HG02852 (cell line): ENCODE measurements at regions not wholly inside any gene's neighbourhood (a gene's known extent, or its start where the extent isn't known, plus 50 kb on each side); places are given as distances from the start of the nearest gene placed in this dataset.
"Not testable (repeated sequence)": the region's sequence is repeated elsewhere in the genome, so short reads cannot be mapped to it uniquely, and the experiment has no call there.

Experiments
- ATAC-seq: cut with Tn5 transposase; IDR thresholded peaks from one replicate; pipeline ENCODE4 v1.9.1; 2021; ENCODE audit warnings: mild to moderate bottlenecking, moderate library complexity; ENCODE audit not compliant: unreplicated experiment

- ATAC-seq, result no peak
Observed at GRCh38 chrX:78603908-78604307, 55.2 kb downstream of the RTL3 start.

DNA sequence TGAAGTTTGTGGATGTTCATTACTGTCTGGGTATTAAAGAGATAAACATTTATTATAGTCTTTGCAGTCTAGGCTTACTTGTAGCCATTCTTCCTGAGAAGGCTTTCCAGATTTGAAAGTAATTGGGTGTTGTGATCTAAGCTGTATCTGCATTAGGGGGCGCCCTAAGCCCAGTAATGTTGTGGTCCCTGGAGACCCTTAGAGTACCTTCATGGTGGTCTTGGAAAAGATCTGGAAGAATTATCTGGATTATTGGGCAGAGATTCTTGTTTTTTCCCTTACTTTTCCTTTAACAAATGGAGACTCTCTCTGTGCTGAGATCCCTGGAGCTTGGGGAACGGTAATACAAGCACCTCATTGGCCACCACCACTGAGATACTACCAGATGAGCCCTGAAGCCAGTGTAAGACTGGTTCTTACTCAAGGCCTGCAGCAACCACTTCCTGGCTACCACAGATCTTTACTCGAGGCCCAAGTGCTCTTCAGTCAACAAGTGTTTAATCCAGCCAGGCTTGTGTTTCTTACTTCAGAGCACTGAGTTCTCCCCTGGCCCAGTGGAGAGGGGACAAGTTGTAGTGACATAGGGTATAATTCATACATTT is 63.1 kb downstream of the RTL3 start:
- ATAC-seq, result no peak

DNA sequence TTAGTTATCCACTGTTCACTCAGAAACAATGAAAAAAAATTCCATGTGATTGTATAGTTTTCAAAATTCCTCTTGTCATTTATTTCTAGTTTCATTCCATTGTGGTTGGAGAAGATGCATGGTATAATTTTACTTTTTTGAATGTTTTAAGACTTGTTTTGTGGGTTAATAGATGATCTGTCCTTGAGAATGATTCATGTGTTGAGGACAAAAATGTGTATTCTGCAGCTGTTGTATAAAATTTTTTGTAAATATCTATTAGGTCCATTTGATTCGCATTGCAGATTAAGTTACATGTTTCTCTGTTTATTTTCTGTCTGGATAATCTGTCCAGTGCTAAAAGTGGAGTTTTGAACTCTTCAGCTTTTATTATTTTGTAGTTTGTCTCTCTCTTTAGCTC is 65.4 kb downstream of the RTL3 start:
- ATAC-seq, result no peak

- no peak for ATAC-seq
Observed at GRCh38 chrX:78592030-78592429, 67.1 kb downstream of the RTL3 start.

- ATAC-seq, result no peak
Observed at GRCh38 chrX:78574306-78574705, 84.8 kb downstream of the RTL3 start.

DNA sequence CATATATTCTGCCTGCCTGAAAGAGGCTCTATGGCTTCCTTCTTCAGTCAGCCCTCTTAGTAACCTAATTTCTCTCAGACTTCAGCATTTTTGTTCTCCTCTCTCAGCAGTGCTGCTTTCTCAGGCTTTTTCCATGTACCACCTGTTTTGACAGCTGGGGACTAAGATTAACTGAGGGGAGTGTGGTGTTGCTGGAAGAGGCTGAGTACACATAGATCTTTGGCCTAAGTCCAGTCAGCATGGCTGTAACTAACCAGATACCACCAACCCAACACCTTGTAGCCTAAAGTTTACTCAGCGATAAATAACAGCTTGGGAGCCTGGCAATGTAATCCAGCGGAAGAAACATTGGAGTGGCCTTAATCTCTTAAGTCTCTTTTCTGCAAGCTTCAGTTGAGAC is 85.5 kb downstream of the RTL3 start:
- ATAC-seq, result no peak

- no peak for ATAC-seq
Observed at GRCh38 chrX:78571849-78572248, 87.3 kb downstream of the RTL3 start.

- no peak for ATAC-seq
Observed at GRCh38 chrX:78555401-78555980, 103.6 kb downstream of the RTL3 start.

DNA sequence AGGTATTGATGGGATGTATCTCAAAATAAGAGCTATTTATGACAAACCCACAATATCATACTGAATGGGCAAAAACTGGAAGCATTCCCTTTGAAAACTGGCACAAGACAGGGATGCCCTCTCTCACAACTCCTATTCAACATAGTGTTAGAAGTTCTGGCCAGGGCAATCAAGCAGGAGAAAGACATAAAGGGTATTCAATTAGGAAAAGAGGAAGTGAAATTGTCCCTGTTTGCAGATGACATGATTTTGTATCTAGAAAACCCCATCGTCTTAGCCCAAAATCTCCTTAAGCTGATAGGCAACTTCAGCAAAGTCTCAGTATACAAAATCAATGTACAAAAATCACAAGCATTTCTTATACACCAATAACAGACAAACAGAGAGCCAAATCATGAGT is 106.5 kb downstream of the RTL3 start:
- not testable (repeated sequence) for ATAC-seq

DNA sequence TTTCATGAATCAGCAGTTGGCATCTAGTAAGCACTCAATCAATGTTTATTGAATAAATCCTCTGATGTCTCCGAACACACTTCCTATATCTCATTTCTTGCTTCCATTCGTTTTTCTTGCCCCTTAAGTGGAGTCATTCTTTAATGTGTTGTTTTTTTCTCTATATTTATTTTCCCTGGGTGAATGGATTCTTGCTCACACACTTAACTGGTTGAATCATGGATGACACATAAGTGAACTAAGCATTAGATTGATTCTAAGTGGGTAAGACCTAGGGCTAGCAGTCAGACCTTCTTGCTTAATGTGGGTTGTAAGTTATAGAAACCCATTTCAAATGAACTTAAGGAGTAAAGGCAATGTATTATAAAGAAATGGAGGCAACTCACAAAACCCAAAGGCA is 111.1 kb downstream of the RTL3 start:
- no peak for ATAC-seq

GRCh38 chrX:78545233-78545632 is 113.9 kb downstream of the RTL3 start:
- no peak for ATAC-seq

GRCh38 chrX:78543281-78543680 is 115.8 kb downstream of the RTL3 start:
- ATAC-seq, result no peak

DNA sequence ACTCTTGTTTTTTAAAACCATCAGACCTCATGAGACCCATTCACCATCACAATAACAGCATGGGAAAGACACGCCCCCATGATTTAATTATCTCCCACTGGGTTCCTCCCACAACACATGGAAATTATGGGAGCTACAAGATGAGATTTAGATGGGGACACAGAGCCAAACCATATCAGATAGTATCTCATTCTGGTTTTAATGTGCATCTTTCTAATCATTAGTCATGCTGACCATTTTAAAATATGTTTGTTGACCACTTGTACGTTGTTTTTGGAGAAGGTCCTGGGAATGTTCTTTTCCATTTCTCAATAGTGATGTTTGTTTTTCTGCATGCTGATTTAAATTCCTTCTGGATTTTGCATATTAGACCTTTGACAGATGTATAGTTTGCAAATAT is 119.0 kb downstream of the RTL3 start:
- no peak for ATAC-seq

- ATAC-seq, result no peak
Observed at GRCh38 chrX:78534221-78534620, 124.9 kb downstream of the RTL3 start.

GRCh38 chrX:78532363-78532762 is 126.8 kb downstream of the RTL3 start:
- ATAC-seq, result no peak

DNA sequence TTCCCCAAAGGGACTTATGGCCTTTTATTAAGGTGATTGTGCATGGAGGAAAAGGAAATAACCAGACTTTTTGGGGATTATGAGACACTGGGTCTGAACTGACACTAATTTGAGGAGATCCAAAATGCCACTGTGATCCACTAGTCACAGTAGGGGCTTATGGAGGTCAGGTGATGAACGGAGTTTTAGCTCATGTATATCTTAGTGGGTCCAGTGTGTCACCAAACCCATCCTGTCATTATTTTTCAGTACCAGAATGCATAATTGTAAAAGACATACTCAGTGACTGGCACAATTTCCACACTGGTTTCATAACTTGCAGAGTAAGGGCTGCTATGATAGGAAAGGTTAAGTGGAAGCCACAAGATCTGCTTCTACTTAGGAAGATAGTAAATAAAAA is 131.3 kb downstream of the RTL3 start:
- ATAC-seq, result no peak

- ATAC-seq, result no peak
Observed at GRCh38 chrX:78527263-78527662, 131.9 kb downstream of the RTL3 start.

GRCh38 chrX:78522601-78523000 is 136.5 kb downstream of the RTL3 start:
- no peak for ATAC-seq

GRCh38 chrX:78517124-78517523 is 142.0 kb downstream of the RTL3 start:
- ATAC-seq, result peak; percentile 89

DNA sequence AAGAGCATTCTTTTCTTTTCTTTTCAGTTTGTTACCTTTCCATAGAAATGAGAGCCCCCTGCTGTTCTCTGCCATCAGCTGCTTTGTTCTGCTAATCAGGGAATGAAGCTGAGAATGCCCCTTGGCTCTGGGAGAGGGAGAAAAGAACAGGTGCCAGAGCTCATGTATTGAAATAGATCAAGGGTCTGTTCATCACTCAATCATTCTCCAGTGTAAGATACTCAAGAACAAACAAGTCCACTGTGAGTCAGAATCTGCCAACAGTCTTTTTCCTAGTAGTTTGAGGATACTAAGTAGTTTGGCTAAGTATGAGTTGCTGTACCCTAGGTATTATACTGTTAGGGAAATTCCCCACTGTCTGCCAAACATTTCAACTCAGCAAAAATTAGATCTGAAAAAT is 144.3 kb downstream of the RTL3 start:
- ATAC-seq, result peak; percentile 40

- no peak for ATAC-seq
Observed at GRCh38 chrX:78513971-78514738, 145.0 kb downstream of the RTL3 start.

GRCh38 chrX:78506248-78506647 is 152.9 kb downstream of the RTL3 start:
- ATAC-seq, result no peak
